HG03066 (cell line): ENCODE measurements at regions not wholly inside any gene's neighbourhood (a gene's known extent, or its start where the extent isn't known, plus 50 kb on each side); places are given as distances from the start of the nearest gene placed in this dataset.

Experiments used
- ATAC-seq: cut with Tn5 transposase; IDR thresholded peaks from one replicate; pipeline ENCODE4 v1.9.1; 2021; ENCODE audit warnings: low read depth; ENCODE audit not compliant: unreplicated experiment

DNA sequence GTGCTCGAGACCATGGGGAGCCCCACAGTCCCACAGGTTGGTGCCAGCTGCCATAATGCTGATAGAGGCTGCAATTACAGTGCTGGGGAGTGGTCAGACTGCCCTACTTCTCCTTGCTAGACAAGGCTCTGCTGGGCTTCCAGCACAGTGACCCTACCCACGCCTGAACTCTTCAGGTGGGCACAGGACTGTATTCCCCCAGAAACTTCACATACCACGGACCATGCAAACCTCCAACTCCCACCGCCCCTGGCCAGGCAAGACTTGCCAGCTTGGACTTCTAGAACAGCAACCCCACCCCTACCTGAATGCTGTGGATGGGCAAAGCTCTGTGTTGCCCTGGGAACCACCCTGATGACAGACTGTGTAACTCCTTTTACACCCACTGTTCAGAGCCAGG, 885.3 kb downstream of the SI start:
- ATAC-seq = no peak

DNA sequence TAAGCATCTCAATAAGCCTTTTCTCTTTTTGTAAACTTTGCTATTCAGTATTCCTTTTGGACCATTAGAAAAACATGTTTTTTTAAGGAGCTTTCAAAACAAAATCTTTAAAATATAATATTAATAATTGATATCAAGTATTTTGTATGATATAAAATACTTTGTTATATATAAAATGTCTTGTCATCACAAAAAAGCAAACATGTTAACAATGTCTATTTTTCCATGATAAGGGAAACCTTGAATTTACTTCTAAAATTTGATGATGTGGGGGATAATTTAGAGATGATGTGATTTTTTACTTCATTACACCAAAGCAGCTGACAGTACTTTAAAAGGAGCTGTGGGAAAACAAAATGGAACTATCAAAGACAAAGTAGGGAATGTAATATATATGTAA, 887.7 kb downstream of the SI start:
- no peak for ATAC-seq

DNA sequence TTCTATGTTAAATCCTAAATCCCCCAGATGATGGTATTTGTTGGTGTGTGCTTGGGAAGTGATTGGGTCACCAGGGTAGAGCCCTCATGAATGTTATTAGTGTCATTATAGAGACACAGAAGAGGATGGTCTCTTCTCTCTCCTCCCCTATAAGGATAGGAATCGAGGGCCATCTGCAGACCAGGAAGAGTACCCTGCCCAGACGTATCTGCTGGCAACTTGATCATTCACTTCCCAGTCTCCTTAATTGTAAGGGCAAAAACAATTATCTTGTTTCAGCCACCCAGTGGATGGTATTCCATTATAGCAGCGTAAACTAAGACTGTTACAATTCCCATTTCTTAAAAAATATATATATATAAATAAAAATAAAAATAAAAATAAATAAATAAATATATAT, 892.2 kb downstream of the SI start:
- ATAC-seq = no peak

DNA sequence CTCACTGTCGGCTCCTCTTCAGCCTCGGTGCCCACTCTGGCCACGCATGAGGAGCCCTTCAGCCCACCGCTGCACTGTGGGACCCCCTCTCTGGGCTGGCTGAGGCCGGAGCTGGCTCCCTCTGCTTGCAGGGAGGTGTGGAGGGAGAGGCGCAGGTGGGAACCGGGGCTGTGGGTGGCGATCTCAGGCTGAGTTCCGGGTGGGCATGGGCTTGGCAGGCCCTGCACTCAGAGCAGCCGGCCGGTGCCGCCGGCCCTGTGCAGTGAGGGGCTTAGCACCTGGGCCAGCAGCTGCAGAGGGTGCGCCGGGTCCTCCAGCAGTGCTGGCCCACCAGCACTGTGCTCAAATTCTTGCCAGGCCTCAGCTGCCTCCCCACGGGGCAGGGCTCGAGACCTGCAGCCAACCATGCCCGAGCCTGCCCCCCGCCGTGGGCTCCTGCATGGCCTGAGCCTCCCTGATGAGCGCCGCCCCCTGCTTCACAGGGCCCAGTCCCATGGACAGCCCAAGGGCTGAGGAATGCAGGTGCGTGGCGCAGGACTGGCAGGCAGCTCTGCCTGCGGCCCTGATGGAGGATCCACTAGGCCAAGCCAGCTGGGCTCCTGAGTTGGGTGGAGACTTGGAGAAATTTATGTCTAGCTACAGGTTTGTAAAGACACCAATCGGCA, 899.1 kb downstream of the SI start:
- no peak for ATAC-seq

DNA sequence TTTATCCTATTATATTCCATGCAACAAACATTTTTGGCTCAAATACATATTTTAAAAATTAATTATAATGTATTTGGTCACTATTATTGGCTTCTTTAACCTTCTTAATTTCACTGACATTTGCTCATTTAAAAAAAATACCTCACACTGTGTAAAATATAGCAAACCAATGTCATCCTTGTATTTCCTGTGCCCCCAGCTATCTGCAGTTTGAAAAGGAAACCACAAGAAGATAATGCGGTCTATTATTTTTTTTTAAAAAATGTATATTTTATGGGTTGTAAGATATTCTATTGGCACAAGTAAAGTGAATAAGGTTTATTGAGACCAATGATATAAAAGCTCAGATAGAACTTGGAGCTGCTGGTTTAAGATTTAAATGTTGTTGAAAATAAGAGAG, 904.2 kb downstream of the SI start:
- ATAC-seq = no peak

DNA sequence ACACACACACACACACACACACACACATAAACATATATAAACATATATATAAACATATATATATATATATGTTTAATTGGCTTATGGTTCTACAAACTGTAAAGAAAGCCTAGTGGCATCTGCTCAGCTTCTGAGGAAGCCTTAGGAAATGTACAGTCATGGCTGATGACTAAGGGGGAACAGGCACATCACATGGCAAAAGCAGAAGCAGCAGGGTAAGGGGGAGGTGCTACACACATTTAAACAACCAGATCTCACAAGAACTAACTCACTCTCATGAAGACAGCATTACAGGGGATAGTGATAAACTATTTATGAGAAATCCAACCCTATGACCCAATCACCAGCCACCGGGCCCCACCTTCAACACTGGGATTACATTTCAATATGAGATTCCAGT, 922.9 kb downstream of the SI start:
- ATAC-seq = no peak

DNA sequence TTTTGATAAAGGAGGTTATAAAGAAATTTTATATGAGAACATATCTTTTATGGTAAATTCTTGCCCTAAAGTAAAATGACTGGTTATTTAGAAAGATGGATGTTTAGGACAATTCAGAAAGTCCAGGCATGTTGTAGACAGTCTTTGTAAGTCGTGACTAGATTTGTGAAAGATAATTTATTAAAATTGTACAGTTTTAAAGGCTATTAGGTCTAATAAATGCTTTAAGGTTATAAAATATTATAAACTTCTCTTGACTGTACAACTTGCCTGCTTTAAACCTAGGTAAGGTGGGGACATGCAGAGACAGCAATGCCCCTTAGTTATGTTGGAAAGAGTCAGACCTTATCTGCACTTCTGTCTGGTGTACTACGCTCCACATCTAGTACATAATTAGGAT, 933.5 kb downstream of the SI start:
- ATAC-seq = no peak

DNA sequence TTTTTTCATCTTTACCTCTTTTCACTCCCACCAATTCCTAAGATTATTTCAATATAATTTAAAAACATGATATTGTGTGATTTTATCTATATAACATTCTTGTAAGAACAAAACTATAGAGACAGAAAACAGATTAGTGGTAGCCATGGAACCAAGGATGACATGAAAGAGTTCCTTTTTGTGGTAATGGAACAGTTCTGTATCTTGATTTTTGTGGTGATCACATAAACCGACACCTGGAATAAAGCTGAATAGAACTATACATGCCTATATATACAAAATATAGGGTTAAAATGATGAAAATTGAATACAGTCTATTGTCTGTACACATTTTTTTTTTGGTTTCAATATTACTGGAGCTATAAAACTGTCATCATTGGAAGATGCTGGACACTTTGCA, 945.4 kb downstream of the SI start:
- no peak for ATAC-seq

DNA sequence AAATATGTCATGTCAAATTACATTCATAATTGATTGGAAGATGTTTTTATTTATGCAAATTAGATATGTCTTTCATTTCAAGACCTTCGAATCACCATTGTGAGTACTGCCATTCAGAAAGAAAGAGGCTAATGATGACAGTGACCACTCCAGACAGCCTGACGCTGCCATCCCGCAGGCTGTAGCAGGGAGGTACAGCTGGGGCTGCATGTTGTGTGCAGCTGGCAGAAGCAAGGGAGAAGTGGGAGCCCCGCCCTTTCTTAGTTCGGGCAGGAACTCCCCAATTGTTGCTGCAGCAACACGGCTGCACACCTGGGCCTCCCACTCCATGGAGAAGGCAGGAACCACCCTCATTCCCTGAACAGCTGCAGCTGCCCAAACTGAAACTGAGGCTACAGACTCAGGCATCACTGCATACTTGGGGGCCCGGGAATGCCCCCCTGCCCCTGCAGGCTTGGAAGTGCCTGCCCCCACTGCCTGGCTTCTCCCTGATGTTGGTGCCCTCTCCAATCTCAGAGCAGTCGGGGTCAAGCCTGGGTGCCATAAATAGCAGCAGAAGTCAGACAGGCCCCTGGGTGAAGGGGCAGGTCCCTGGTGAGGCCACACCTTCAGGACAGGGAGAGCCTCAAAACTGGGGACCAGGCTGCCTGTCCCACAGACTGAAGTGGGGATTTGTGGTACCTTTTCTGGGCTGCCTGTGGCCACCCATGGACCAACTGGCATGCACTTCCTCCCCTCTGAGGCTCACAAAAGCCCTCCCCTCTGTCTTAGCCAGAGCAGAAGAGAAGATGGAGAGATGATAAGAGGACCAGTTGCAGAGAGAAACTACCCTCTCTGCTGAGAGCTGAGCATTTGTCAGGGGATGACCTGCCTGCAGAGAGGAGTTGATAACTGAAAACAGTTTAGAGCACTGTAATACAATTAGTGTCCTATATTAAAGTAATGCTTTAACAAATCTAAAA, 964.6 kb downstream of the SI start:
- ATAC-seq = no peak

DNA sequence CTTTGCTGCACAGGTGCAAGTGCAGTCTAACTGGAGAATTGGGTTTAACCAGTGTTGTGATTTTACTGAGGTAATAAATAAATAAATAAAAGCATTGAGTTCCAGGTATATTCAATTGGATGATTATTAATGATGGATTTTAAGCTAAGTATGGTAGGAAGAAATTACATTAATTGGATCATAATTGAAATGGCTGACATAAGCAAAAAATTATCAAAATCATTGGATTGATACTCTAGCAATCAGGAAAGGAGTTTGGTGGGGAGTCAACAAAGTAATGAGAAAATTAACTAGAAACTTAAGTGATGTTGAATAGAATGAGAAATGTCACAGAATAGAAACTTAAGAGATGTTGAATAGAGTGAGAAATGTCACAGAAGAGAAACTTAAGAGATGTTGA, 981.9 kb downstream of the SI start:
- no peak for ATAC-seq

DNA sequence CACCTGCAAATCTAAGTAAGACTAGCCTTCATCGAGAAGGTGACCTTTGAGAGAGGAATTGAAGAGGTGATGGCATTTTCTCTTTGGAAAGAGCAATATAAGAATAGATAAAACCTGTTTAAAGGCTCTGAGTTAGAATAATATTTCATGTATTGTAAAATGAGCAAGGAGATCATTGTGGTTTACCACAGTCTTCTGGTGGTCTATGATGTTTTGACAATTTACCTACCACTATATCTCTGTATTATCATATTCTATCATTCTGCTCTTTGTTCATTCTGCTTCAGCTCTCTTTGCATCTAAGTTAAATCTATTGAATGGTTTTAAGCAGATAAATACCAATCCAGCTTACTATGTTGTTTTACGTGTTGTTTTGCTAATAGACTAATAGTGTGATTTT, 982.3 kb downstream of the SI start:
- no peak for ATAC-seq

DNA sequence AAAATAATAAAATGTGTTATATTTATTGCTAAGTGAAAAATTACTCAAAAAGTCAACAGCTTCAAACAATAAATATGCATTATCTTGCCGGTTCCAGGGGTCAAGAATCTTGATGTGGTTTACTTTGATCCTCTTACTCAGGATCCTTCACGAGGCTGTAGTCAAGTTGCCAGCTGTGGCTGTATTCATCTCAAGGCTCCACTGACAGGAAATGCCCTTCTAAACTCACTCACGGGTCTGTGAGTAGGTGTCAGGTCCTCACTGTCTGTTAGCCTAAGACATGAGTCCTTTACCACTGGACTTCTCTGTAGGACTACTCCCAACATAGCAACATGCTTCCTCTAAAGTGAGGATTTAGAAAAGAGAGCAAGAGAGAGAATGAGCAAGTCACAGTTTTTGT, 983.0 kb downstream of the SI start:
- no peak for ATAC-seq

DNA sequence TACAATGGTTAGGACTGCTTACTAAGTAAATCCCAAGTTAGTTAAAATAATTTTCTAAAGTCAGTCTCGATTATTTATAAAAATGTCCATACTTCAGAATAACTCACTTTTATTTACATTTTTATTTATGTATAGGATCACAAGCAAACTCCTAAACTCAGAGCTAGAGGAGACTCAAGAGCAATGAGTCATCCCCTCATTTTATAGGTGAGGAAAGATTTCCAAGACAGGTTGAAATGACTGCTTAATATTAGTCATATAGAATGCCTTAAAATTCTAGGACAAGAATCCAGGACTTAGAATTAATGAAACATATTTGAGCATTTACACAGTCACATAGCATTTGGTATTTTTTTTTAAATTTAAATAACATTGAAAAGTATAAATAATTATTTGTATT, 983.8 kb downstream of the SI start:
- no peak for ATAC-seq

DNA sequence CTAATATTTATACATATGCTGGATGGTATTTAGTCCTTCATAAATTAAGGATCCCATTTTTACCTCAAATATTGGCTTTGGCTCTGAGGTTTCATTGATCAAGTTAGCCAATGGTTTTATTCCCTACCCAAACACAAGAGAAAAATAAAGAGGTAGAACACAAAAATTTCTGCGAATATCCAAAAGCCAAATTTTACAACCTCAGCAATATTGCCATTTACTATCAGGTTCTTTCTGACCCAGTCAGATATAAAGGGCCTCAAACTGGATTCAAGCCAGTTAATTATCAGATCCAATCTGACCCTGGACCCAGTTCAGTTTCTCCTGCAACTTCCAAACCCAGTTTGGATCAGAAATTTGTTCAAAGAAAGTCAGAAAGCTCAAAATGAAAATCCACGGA, 998.1 kb downstream of the SI start:
- no peak for ATAC-seq

DNA sequence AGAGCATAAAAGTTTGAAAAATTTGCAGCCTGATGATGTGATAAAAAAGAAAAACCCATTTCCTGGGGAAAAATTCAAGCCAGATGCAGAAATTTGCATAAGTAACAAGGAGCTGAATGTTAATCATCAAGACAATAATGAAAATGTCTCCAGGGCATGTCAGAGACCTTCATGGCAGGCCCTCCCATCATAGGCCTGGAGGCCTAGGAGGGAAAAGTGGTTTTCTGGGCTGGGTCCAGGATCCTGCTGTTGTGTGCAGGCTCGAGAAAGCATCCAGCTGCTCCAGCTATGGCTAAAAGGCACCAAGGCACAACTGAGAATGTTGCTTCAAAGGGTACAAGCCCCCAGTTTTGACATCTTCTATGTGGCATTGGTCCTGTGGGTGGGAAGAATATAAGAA, 1014.0 kb downstream of the SI start:
- ATAC-seq = no peak

DNA sequence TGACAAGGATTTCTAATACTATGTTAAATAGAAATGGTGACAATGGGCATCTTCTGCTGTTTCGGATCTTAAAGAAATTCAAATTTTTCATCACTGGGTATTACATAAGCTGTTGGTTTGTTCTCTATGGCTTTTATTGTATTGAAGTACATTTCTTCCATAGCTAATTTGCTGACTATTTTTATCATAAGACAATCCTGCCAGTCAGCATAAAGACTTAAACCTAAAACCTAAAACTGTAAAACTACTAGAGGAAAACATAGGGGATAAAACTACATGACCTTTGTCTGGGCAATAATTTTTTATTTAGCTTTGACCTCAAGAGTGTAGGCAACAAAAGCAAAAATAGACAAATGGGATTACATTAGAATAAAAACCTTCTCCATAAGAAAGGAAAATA, 1017.4 kb downstream of the SI start:
- ATAC-seq = no peak

DNA sequence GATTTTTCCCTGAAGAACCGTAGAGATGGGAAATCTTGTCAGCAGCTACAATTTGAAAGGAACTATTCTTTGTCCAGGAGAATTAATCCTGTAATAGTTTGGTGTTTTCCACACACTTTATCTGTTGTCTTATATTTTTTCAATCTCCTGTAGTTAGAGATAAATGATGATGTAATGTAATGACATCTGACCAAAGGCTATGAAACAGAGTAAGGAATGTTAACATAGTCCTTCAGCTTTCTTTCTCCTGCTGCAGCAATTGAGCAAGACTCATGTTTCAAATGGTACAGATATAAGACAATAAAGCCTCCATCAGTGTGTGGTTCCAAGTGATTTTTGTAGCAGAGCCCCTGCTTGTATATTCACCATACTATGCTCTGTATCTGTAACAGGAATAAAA, 1028.4 kb downstream of the SI start:
- no peak for ATAC-seq

DNA sequence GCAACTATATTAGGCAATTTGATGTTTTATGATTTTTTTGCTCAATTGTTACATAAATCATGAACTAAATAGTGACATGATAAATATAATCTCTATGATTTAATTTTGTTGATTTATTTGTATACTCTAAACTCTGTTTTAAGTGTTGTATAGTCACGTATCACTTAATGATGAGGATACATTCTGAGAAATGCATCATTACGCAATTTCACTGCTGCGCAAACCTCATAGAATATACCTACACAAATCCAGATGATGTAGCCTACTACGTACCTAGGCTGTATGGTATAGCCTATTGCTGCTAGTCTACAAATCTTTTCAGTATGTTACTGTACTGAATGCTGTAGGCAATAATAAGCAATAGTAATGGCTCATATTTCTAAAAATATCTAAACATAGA, 1029.8 kb downstream of the SI start:
- no peak for ATAC-seq

DNA sequence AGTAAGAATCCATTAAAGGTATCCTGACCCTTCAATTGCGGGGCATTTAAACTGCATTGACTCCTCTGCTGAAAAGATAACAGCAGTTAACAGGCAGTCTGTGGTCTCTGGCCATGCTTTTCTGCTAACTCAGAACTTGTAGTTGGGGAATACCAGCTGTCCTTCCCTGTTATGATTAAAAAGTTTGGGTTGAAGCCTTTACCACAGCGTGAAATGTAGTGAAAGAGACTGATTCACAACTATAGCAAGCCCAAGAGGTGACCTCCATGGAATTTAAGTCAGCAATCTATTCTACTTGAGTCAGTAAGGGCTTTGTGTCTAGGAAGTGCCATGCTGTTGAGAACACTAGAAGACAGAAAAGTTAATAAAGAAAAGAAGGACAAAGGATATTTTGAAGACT, 1037.3 kb downstream of the SI start:
- no peak for ATAC-seq

DNA sequence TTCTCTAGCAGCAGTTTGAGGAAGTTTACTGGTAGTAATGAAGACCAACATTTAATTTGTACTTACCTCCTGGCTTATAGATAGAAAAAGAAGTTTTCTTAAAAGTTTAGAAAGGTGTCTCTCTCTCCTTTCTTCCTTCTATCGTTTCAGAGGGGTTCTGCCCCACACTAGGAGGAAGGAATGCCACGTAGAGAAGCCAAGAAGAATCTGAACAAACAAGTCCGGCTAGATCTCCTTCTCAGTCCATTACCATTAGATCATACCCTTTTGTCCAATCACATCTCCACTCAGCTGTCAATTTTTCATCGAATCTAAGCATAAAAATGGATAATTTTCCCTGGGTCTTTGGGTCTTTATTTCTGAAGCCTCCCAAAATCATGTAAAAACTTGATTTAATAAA, 1048.1 kb downstream of the SI start:
- no peak for ATAC-seq

DNA sequence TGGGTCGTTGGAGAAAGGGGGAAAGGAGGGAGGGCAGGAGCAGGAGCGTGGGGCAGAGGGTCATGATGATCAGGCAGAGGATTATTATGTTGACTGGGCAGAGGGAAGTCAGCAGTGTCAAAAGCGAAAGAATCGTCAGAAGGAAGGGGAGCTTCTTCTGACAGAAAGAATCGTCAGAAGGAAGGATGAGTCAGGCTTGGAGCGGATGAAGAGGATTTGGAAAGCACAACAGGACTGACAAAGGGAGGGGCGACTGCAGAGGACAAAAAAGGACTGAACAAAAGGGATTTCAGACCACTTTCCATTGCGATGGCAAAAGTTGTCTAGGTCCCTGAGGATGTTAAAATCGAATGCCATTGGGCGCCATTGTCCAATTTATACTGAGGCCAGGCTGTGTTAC, 1053.5 kb downstream of the SI start:
- ATAC-seq = no peak

DNA sequence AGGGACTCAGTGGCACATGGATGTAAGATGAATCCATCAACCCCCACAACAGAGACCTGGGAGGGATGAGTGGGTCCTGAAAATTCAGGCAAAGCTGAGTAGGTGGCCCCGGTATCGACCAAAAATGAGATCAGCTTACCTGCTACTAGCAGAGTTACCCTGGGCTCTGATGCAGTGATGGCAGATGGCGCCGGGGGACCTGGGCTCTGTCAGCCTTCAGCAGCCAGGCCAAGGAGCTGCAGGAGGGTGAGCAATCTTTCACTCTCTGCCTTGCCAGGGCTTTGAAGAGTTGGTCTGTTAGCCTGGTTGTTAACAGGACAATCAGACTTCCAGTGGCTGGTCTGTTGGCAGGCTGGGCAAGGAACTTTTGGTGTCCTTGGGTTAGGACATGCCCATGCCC, 1054.8 kb downstream of the SI start:
- no peak for ATAC-seq
